Panc1 (cell line): ENCODE measurements at regions not wholly inside any gene's neighbourhood (a gene's known extent, or its start where the extent isn't known, plus 50 kb on each side); places are given as distances from the start of the nearest gene placed in this dataset.

Experiments
- CTCF ChIP-seq: fragments of 450-650 bp; IDR thresholded peaks from 2 replicates; pipeline ENCODE4 v1.5.1; 2017; ENCODE audit warnings: mild to moderate bottlenecking
- POLR2AphosphoS5 ChIP-seq: IDR thresholded peaks from 2 replicates; pipeline ENCODE4 v1.6.1; 2012; ENCODE audit warnings: mild to moderate bottlenecking, low read depth, low read length, moderate library complexity

- TF ChIP-seq POLR2AphosphoS5 (no peak), CTCF (no peak)
Measured at GRCh38 chr13:83077499-83077898, 804.8 kb downstream of the SLITRK1 start.
